ENCODE measurements at regions not wholly inside any gene's neighbourhood (a gene's known extent, or its start where the extent isn't known, plus 50 kb on each side); places are given as distances from the start of the nearest gene placed in this dataset.

- 92 to 93% methylated on average over 5 to 24 of the region's 24 CpGs for WGBS, 2 donors
- Histone ChIP-seq H3K4me1 (peaks cover 14% of the 10 kb centered on the region), H3K27ac (no peak overlapping the region), H3K36me3 (replicated peaks in 1 of 2; ENCODE audit: insufficient read depth in 1 of 2, low read depth in 2 of 2) (no peaks in the 10 kb centered on the region), H3K27me3 (no peaks in the 10 kb centered on the region), H3K4me3 (no peak overlapping the region), H3K9me3 (no peaks in the 10 kb centered on the region)
- no peak for TF ChIP-seq POLR2A (IDR thresholded peaks at IDR 0.05)
- TF ChIP-seq, protein P1, sequence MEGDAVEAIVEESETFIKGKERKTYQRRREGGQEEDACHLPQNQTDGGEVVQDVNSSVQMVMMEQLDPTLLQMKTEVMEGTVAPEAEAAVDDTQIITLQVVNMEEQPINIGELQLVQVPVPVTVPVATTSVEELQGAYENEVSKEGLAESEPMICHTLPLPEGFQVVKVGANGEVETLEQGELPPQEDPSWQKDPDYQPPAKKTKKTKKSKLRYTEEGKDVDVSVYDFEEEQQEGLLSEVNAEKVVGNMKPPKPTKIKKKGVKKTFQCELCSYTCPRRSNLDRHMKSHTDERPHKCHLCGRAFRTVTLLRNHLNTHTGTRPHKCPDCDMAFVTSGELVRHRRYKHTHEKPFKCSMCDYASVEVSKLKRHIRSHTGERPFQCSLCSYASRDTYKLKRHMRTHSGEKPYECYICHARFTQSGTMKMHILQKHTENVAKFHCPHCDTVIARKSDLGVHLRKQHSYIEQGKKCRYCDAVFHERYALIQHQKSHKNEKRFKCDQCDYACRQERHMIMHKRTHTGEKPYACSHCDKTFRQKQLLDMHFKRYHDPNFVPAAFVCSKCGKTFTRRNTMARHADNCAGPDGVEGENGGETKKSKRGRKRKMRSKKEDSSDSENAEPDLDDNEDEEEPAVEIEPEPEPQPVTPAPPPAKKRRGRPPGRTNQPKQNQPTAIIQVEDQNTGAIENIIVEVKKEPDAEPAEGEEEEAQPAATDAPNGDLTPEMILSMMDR (IDR thresholded peaks at IDR 0.05) = no peak
- intact Hi-C loops (cut with DNase I) = no loop called here
- ATAC-seq (no peak), DNase-seq (no peak)
Measured at GRCh38 chr1:43035821-43036741, 77.4 kb upstream of the SLC2A1 start.

DNA sequence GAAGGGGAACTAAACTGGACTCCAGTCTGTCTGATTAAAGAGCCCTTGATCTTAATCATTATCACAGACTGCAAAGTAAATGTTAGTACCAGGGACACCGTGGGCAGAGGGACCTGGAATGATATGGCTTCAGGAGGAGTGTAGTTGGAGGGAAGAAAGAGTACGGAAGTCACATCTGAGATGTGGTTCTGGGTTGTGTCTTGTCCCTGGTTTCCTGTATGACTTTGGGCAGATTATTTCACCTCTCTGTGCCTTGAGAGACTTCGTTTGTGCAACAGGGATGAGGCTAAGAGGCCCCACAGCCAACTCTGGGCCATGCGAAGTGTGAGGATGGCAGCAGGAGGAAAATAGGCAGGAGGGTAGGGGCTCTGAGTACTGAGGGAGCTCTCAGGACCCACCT, 76.1 kb upstream of the SLC2A1 start:
- Histone ChIP-seq H3K27ac (no peak overlapping the region), H3K36me3 (replicated peaks in 1 of 2; ENCODE audit: insufficient read depth in 1 of 2, low read depth in 2 of 2) (no peaks in the 10 kb centered on the region), H3K9me3 (no peaks in the 10 kb centered on the region), H3K4me1 (peaks cover 11% of the 10 kb centered on the region), H3K27me3 (no peaks in the 10 kb centered on the region), H3K4me3 (no peak overlapping the region)
- DNase-seq (no peak), ATAC-seq (no peak)
- 53 to 69% methylated on average over 4 of the region's 4 CpGs for WGBS, 2 donors
- TF ChIP-seq, protein P1 (IDR thresholded peaks at IDR 0.05) = no peak
- TF ChIP-seq POLR2A (IDR thresholded peaks at IDR 0.05) = no peak
- intact Hi-C loops (cut with DNase I) = no loop called here

GRCh38 chr1:43034195-43034658, 75.6 kb upstream of the SLC2A1 start:
- Histone ChIP-seq H3K36me3 (replicated peaks in 1 of 2; ENCODE audit: insufficient read depth in 1 of 2, low read depth in 2 of 2) (no peaks in the 10 kb centered on the region), H3K27ac (no peak overlapping the region), H3K9me3 (no peaks in the 10 kb centered on the region), H3K4me1 (peaks cover 6% of the 10 kb centered on the region), H3K4me3 (no peak overlapping the region), H3K27me3 (no peaks in the 10 kb centered on the region)
- WGBS, 2 donors = 72 to 80% methylated on average over 3 of the region's 3 CpGs
- no peak for ATAC-seq
- no peak for DNase-seq
- TF ChIP-seq, protein P1 (IDR thresholded peaks at IDR 0.05) = no peak
- TF ChIP-seq POLR2A (IDR thresholded peaks at IDR 0.05) = no peak
- intact Hi-C loops (cut with DNase I) = no loop called here

- H3K4me1 ChIP-seq = no peaks in the 10 kb centered on the region
- no peak overlapping the region for H3K27ac ChIP-seq
- no peak for TF ChIP-seq POLR2A (IDR thresholded peaks at IDR 0.05)
- TF ChIP-seq, protein P1 (IDR thresholded peaks at IDR 0.05) = no peak
- no peaks in the 10 kb centered on the region for H3K36me3 ChIP-seq (replicated peaks in 1 of 2; ENCODE audit: insufficient read depth in 1 of 2, low read depth in 2 of 2)
- intact Hi-C loops (cut with DNase I) = no loop called here
- H3K27me3 ChIP-seq = no peaks in the 10 kb centered on the region
- 91 to 96% methylated on average over 14 of the region's 14 CpGs for whole genome bisulfite sequencing, 2 donors
- H3K4me3 ChIP-seq = no peak overlapping the region
- H3K9me3 ChIP-seq = no peaks in the 10 kb centered on the region
- no peak for ATAC-seq
- no peak for DNase-seq
Measured at GRCh38 chr1:43031316-43032203, 72.9 kb upstream of the SLC2A1 start.

All from body of pancreas (tissue), 4 donors.